Left renal cortex interstitium (tissue), 4 donors: ENCODE measurements at regions not wholly inside any gene's neighbourhood (a gene's known extent, or its start where the extent isn't known, plus 50 kb on each side); places are given as distances from the start of the nearest gene placed in this dataset.
"Not testable (repeated sequence)": the region's sequence is repeated elsewhere in the genome, so short reads cannot be mapped to it uniquely, and the experiment has no call there.

Experiments used
- DNase-seq, 4 donors: peaks; one replicate each; pipeline ENCODE4 v3.0.0-alpha.2; 2013; ENCODE audit warnings: low read depth in 4 of 4, low spot score in 2 of 4, missing footprints in 1 of 4

GRCh38 chr3:17928502-17929145 is 186.2 kb upstream of the TBC1D5 start:
- DNase-seq: no peak

- DNase-seq: no peak
These were observed 184.6 kb upstream of the TBC1D5 start for GRCh38 chr3:17927036-17927435.

GRCh38 chr3:17915341-17915740 is 172.9 kb upstream of the TBC1D5 start:
- DNase-seq: no peak

- DNase-seq: no peak
These were observed 170.9 kb upstream of the TBC1D5 start for GRCh38 chr3:17913359-17913758.

GRCh38 chr3:17911986-17912760 is 169.7 kb upstream of the TBC1D5 start:
- DNase-seq: no peak

GRCh38 chr3:17910922-17911321 is 168.5 kb upstream of the TBC1D5 start:
- no peak for DNase-seq

GRCh38 chr3:17909714-17910113 is 167.3 kb upstream of the TBC1D5 start:
- DNase-seq: no peak

GRCh38 chr3:17908399-17909191 is 166.2 kb upstream of the TBC1D5 start:
- no peak for DNase-seq

GRCh38 chr3:17905996-17906395 is 163.6 kb upstream of the TBC1D5 start:
- no peak for DNase-seq

- DNase-seq: no peak
These were observed 159.5 kb upstream of the TBC1D5 start for GRCh38 chr3:17901893-17902292.

- DNase-seq: no peak
These were observed 152.1 kb upstream of the TBC1D5 start for GRCh38 chr3:17894434-17895060.

GRCh38 chr3:17891139-17891856 is 148.9 kb upstream of the TBC1D5 start:
- no peak for DNase-seq

GRCh38 chr3:17885986-17886385 is 143.6 kb upstream of the TBC1D5 start:
- no peak for DNase-seq

- DNase-seq: no peak
These were observed 140.6 kb upstream of the TBC1D5 start for GRCh38 chr3:17882981-17883380.

GRCh38 chr3:17877299-17877698 is 134.9 kb upstream of the TBC1D5 start:
- DNase-seq: no peak

- no peak for DNase-seq
These were observed 132.2 kb upstream of the TBC1D5 start for GRCh38 chr3:17874636-17875035.

GRCh38 chr3:17872457-17872856 is 130.0 kb upstream of the TBC1D5 start:
- no peak for DNase-seq

- no peak for DNase-seq
These were observed 123.2 kb upstream of the TBC1D5 start for GRCh38 chr3:17865631-17866030.

- no peak for DNase-seq
These were observed 119.0 kb upstream of the TBC1D5 start for GRCh38 chr3:17861476-17861875.

GRCh38 chr3:17860840-17861471 is 118.5 kb upstream of the TBC1D5 start:
- not testable (repeated sequence) for DNase-seq
